Epithelial cell of proximal tubule (primary cell): ENCODE measurements at regions not wholly inside any gene's neighbourhood (a gene's known extent, or its start where the extent isn't known, plus 50 kb on each side); places are given as distances from the start of the nearest gene placed in this dataset.

Experiments
- DNase-seq: peaks from one replicate; pipeline ENCODE4 v3.0.0-alpha.2; 2011; ENCODE audit warnings: low read depth
- H3K4me3 ChIP-seq: 2 replicates; pipeline ENCODE4 v1.5.1; 2011; ENCODE audit warnings: low read depth, mild to moderate bottlenecking, low read length
- TF ChIP-seq, protein P1 (sequence below): conservative IDR thresholded peaks from 2 replicates; pipeline ENCODE4 v1.5.1; 2012; ENCODE audit warnings: low read depth, mild to moderate bottlenecking, low read length

DNA sequence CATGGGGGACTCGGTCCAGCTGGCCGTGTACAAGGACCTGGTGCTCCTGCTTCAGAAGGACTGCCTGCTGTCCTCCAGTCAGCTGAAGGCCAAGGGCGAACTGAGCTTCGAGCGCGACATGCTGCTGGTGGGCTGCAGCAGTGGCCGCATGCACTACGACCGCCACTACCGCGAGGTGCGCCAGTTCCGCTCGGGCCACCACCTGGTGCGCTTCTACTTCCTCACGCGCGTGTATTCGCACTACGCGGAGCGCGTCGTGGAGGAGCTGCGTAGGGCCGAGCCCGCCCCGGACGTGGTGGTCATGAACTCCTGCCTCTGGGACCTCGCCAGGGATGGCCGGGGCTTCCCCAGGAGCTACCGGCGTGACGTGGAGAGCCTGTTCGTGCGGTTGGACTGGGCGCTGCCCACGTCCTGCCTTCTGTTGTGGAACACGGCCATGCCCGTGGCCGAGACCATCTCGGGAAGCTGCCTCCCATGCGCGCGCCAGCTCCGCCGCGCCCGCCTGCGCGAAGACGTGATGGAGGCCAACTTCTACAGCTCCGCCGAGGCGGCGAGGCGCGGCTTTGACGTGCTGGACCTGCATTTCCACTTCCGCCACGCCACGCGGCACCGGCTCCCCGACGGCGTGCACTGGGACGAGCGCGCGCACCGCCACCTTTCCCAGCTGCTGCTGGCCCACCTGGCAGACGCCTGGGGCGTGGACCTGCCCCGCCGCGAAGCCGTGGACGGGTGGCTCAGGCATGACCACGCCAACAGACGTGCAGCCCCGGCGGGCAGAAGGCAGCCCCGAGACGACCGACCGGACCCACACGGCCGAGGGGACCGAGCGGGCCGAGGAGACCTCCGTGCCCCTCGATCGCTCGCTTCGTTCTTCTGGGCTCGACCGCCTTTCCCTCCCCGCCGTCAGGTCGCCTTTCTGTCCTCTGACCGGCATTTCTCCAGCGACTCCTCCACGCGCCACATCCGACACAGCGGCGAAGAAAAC is 293.9 kb upstream of the ERBB4 start:
- TF ChIP-seq, protein P1, sequence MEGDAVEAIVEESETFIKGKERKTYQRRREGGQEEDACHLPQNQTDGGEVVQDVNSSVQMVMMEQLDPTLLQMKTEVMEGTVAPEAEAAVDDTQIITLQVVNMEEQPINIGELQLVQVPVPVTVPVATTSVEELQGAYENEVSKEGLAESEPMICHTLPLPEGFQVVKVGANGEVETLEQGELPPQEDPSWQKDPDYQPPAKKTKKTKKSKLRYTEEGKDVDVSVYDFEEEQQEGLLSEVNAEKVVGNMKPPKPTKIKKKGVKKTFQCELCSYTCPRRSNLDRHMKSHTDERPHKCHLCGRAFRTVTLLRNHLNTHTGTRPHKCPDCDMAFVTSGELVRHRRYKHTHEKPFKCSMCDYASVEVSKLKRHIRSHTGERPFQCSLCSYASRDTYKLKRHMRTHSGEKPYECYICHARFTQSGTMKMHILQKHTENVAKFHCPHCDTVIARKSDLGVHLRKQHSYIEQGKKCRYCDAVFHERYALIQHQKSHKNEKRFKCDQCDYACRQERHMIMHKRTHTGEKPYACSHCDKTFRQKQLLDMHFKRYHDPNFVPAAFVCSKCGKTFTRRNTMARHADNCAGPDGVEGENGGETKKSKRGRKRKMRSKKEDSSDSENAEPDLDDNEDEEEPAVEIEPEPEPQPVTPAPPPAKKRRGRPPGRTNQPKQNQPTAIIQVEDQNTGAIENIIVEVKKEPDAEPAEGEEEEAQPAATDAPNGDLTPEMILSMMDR = no peak
- H3K4me3 ChIP-seq = no peak overlapping the region
- DNase-seq = no peak

DNA sequence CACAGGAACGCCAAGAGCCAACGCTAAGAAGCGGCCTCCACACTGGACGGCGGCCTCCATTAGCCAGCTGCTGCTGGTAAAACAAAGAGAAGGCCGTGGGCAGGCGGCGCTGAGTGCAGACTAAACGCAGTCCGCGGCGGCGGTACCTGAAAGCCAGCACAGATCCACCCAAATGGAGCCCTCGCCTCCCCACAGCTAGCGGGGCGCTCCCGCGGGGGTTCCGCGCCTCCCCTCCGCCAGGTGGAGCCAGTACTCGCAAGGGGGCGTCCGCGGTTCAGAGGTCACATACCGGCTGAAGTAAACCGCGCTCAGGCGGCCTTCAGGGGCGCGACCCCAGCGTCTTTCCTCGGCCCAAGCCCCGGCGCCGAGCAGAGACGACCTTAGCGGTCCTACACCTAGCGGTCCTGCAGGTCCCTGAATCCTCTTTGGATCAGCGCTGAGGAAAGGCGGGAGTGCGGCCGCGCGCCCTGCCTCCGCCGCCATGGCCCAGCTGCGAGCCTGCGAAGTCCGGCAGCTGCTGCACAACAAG is 293.1 kb upstream of the ERBB4 start:
- no peak overlapping the region for H3K4me3 ChIP-seq
- TF ChIP-seq, protein P1 = no peak
- DNase-seq = no peak

DNA sequence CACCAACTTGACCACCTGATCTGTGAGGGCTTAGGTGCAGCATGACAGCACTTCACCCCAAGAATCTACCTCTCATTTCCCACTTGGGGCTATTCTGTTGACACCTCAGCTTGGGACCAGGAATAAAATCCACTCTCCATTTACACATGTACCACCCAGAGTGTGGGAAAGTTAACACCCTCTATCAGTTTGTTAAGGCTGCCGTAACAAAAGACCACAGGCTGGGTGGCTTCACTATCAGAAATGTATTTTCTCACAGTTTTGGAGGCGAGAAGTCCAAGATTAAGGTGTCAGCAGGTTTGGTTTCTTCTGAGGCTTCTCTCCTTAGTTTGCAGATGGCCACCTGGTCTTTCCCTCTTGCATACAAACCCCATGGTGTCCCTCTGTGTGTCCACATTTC is 277.7 kb upstream of the ERBB4 start:
- H3K4me3 ChIP-seq = no peak overlapping the region
- TF ChIP-seq, protein P1 = no peak

DNA sequence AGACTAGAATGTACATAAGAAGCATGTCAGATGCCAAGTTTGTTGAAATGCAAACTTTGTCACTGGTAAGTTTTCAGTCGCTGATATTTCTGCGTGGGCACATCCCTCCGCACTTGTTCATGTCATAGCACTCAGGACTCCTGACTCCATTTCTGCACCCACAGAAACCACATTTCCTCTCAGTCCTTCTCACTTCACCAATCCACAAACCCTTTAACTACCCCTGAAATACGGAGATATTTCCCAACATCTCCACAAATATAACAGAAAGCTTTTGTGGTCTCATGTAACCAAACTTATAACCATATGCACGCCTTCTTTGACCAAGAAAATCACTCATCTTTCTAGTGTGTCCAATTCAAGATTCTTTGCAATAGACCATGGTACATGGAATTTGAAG is 276.9 kb upstream of the ERBB4 start:
- H3K4me3 ChIP-seq = no peak overlapping the region
- no peak for DNase-seq
- TF ChIP-seq, protein P1 = no peak

More for the DNA sequence above, 277.7 kb upstream of the ERBB4 start:
- DNase-seq = no peak

DNA sequence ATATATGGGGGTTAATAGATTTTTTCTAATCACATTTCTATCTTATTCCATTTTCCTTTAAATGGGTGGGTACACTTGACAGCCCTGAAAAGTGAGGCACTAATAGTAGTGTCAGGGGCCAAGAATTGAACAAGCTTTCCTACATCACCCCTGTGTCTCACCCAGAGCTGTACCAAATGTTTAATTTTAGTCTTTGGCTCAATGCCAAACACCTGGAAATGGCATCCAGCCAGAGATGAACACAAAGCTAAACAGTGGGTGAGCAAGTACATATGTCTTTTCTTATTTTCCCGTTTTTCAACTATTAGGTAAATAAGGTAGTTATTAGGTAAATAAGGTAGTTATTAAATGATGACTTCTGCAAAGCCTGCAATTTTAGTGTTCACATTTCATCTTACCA is 276.3 kb upstream of the ERBB4 start:
- H3K4me3 ChIP-seq = no peak overlapping the region
- TF ChIP-seq, protein P1 = no peak
- no peak for DNase-seq

DNA sequence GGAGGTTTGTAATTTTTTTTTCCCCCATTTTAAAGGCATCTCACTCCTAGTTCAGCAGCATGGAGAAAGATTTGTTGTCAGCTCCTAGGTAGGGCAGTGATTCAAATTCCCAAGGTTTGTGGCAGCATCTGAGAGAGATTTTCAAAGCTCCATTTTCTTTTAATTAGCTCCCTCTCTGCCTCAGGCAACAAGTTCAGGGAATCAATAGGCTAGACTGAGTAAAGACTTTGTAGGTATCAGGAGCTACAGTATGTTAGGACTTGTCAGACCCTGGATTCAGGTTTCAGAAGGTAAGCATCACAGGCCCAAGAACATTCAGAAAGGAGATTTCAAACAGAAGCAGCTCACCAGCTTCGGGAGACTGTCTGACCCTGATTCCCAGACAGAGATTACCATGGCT is 273.3 kb upstream of the ERBB4 start:
- no peak for DNase-seq
- TF ChIP-seq, protein P1 = no peak

More for the DNA sequence above, 273.3 kb upstream of the ERBB4 start:
- no peak overlapping the region for H3K4me3 ChIP-seq
